Effector CD4-positive, alpha-beta T cell (primary cell): ENCODE measurements at regions not wholly inside any gene's neighbourhood (a gene's known extent, or its start where the extent isn't known, plus 50 kb on each side); places are given as distances from the start of the nearest gene placed in this dataset.

Experiments
- DNase-seq: peaks from one replicate; pipeline ENCODE4 v3.0.0-alpha.2; 2020

DNA sequence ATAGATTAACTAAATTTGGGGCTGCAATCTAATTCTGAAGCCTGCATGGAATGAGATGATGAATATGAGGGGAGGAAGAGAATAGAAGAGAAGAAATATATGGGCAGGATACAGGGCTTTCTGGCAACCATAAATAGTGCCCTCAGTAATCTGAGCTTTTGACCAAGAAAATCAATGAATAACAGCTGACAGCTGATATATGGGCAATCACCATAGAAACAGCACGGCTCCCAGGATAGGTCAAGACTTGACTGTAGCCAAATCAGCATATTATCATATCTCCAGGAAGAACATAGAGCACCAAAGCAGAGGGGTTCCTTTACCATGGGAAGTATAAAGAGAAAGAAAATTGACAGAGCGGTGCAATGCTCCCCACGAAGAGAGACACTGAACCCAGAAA lies 643.8 kb upstream of the TENM4 start:
- DNase-seq: no peak

DNA sequence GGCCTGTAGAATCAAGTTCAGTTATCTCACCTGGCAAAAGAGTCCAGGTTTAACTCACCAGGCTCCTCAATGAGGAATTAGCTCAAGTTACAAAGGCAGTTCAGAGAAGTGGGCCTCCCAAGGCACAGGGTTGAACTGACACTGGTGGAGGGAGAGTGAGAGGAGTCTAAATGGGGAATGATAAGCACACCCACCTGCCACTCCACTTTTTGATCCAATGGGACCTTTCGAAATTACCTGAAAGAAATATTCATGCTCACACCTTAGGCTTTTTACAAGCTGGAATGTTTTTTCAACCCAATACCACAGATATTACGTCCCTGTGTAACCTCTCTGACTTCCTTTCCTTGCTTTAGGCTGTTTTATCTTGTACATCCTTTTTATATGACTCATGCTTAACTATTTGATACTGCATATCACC lies 642.7 kb upstream of the TENM4 start:
- DNase-seq: no peak

GRCh38 chr11:80082406-80082805 lies 641.6 kb upstream of the TENM4 start:
- no peak for DNase-seq

DNA sequence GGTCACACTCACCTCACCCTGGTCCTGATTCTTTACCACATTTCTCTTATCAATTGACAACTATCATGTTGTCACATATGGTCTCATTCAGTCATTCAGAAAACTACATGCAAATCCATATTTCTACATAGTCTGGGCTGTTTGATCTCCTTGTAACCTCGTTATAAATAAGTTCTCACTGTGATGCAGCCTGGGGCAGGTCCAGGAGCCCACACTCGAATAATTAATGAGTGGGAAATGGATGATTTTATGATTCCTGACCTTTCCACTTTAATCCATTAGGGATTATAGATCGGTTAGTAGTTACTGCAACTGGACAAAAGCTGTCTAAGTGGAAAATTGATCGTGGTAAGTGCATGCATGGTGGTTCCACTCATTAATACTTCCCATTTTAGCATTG lies 636.3 kb upstream of the TENM4 start:
- DNase-seq: no peak

DNA sequence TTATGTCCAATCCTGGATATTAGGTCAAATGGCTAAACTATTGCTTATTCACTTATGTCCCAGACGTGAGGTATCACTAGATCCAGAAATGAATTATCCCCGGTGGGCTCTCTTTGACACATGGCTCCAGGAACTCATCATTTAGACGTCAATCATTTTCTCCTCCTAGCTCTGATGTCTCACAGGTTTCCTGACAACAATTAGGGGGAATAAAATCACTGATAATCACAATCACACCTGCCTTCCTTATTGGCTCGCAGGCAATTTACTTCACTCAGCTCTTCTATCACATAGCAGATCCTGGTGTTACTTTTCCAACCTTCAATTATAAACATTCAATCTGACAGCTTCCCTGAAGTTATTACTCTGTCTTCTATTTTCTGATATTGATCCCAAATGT lies 634.0 kb upstream of the TENM4 start:
- DNase-seq: no peak

DNA sequence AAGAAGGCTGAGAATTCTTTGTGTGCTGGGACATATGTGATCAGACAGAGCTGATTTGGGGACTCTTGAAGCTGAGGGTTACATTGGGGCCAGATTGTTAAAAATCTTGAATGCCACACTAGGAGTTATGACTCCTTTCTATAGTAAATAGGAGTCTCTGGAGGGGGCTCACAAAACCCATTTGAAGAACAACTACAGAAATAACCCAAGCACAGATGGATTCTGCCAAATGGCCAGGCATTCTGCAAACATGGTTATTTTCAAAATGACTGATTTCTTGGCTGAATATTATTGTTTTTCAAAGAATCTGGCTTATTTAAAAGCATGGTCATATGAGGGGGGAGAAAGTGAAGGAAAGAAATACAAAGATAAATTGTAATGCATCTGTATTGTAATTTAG lies 625.5 kb upstream of the TENM4 start:
- no peak for DNase-seq

DNA sequence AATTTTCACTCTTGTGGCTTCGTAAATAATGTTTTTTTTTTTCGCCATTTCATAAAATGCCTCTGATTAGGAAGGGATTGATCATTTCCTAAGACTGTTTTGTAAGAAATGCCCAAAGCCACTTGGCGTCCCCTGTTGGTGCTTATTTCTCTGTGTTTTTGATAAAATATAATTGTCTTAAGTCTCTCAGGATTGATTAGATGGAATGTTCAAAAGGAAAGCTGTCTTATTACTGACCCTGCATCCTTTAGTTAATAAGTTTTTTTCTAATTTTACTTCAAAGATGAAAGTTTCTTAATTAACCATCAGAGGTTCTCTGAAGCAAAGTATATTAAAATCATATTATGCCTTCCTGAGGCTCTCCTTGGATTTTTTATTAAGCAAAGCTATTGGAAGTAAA lies 624.3 kb upstream of the TENM4 start:
- DNase-seq: no peak

- no peak for DNase-seq
These were observed 620.2 kb upstream of the TENM4 start for GRCh38 chr11:80061056-80061455.

DNA sequence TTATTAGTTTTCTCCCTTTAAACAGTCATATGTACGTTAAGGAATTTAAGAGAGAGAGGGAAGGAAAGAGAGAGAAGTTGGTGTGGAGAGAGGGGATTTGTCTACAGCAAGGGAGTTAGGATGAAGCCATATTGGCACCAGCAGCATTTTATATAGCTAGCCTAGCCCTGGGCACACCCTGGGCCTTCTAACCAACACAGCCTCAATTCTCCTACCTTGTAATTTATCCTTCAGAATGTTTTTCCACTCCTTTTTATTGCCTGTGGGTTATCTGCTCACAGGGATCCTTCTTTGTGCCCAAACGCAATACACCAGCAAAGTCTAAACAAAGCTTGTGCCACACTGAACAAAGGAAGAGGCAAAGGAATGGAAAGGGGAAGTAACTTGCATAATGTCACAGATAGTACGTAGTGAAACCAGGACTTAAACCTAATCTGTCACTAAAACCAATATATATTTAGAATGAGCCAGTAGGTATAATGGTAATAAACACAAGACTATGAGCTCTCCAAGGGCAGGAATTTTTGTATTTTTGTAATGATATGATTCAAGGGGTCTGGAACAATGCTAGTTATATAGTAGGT lies 613.8 kb upstream of the TENM4 start:
- no peak for DNase-seq

DNA sequence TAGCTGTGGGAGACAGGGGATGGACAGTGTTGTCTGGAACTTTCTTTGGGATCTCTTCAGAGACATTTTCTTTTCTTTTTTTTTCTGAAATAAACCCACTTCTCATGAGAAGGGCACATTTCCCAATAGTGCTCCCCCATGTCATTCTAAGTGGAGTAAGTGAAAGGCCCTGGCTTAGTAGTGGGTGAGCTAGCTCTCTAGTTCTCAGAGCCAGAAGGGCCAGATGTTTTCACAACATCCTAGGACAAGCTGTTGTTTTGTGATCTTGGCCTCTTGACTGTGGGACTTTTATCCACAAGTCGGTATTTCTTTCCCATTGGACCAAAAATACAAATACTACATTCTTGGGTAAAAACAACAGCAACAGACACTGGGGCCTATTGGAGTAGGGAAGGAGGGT lies 607.7 kb upstream of the TENM4 start:
- DNase-seq: no peak

DNA sequence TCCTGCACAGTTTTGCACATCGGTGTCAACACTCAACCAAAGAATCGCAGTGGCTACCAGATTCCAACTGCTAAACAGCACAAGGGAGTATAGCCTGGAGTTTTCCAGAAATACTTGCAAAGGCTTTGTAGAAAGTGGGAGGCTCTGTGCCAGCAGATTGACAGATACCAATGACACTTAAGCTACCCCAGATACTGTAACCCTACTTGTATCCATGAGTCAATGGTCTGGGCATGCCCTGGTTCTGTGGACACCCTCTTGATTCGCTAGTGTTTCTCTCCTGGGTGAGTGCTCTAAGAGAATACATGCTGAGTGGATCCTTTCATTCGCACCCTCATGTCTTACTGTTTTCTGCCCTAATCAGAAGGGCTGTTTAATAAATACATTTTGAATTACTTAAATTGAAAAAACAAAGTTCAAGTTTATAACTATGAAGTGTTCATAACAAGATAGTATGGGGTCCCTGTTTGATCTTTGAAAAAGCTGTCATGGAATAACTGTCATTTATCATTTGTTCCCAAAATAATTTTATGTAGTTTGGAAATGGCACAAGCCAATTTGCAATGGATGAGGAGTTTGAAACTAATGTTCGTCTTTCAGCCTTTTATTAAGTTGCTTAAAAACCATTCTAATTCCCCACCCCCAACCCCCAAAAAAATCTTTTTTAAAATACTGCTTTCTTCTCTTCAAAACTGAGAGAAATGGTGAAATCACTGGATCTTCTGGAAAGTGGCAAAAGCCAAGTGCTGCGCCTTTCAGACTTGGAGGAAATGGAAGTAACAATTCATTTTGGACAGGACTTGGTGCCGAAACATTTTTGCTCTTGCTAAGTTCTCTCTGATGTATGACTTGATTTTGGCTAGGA lies 600.5 kb upstream of the TENM4 start:
- DNase-seq: no peak

GRCh38 chr11:80034801-80035200 lies 594.0 kb upstream of the TENM4 start:
- no peak for DNase-seq

DNA sequence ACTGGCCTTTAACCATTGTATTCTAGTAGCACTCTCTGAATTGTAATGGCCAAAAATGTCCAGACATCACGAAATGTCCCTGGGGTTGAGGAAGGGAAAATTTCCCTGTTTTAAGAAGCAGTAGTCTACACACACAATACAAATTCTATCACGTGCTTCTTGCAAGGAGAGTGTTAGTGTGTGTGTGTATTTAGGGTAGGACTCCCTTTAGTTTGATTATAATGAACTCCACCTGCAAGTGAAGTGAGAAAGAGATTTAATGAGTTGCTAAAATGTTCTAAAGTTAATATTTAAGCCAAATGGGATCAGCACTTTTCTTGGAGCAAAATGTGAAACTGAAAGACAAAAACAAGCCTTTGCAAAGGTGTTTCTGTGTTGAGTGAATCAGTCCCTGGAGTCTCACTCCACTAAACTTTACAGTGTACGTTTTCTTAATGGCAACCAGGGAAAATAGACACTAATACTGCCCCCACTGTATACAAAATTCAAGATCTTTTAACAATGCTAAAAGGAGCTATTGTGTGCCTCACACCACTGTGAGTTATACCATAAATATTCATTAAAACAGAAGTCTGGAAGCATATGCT lies 590.3 kb upstream of the TENM4 start:
- DNase-seq: no peak

- DNase-seq: no peak
These were observed 588.2 kb upstream of the TENM4 start for GRCh38 chr11:80028998-80029397.

- no peak for DNase-seq
These were observed 583.3 kb upstream of the TENM4 start for GRCh38 chr11:80024119-80024518.

DNA sequence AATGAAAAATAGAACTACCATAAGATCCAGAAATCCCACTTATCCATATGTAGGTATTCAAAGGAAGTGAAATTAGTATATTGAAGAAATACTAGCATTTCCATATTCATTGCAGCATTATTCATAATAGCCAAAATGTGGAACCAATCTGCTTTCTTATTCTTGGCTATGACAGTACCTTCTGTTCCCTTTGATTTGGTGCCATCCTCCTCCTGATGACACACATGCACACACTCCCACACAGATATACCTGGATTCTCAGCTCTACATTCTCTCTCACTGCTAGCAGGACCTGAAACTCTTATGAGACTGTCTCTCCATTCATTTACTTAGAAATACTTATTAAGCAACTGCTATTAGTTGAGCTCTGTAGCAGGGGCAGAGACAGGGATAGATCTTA lies 582.6 kb upstream of the TENM4 start:
- DNase-seq: no peak

DNA sequence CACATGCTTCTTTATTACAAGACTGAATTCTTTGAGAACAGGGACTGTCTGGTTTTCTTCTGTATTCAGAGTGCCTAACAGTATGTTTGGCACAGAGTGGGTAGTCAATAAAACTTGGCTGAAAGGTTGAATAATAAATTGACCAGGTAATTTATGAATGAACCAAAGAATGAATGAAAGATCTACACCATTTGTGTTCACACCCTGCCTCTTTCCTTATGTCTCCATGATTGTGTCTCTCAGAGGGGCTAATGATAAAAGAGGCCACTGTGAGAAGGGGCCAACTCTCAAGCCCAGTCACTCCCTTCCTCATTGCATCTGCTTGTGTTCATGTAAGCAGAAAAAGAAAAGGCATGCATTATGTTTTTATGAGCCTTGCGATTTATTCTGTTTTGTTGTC lies 569.7 kb upstream of the TENM4 start:
- no peak for DNase-seq

- DNase-seq: no peak
These were observed 568.3 kb upstream of the TENM4 start for GRCh38 chr11:80009081-80009480.

DNA sequence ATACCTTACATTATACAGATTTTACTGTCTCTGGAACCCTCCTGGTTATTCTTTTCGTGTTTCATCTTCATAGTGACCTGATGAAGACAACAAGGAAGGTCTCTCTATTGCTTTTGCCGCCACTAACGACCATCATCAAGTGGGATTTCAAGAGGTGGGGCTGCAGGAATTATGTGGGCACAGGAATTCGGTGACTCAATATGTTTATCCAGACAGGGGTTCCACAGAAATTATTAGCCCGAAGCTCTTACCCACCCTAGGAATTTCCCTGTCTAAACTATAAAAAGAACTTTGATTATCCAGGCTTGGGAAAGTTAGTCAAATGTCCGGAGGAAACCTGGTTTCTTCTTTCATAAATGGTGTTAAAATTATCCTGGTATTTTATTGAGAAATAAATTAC lies 566.8 kb upstream of the TENM4 start:
- DNase-seq: no peak

DNA sequence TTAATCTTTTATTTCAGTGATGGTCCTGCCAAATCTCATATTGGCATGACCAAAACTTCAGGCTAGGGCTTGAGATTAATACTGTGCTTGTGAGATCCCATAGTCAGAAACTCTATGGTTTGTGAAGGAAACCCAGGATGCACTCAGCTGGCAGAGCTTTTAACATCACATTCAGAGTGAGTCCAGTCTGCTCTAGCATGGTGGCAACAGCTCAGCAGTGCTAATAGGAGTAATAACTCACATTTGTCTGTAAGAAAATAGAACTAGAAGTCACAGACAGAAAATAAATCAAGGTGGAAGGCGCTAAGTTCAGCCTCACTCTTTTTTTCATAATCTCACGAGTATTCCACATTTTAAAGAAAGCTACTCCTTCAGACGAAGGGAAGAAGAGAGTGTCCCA lies 549.3 kb upstream of the TENM4 start:
- no peak for DNase-seq

GRCh38 chr11:79982185-79982584 lies 541.4 kb upstream of the TENM4 start:
- no peak for DNase-seq

DNA sequence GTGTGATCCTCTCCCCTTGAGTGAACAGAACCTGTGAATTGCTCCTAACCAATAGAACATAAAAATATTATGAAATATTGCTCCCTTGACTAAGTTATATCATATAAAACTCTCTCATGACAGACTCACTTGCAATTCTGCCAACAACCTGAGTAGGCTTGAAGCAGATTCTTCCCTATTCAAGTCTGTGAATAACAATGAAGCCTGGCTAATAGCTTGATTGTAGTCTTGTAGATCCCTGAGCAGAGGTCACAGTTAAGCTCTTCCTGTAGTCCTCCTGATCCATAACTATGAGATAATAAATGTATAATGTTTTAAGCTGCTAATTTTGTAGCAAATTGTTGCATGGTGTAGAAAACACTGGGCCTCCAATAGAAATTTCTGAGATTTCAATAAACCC lies 540.1 kb upstream of the TENM4 start:
- no peak for DNase-seq

DNA sequence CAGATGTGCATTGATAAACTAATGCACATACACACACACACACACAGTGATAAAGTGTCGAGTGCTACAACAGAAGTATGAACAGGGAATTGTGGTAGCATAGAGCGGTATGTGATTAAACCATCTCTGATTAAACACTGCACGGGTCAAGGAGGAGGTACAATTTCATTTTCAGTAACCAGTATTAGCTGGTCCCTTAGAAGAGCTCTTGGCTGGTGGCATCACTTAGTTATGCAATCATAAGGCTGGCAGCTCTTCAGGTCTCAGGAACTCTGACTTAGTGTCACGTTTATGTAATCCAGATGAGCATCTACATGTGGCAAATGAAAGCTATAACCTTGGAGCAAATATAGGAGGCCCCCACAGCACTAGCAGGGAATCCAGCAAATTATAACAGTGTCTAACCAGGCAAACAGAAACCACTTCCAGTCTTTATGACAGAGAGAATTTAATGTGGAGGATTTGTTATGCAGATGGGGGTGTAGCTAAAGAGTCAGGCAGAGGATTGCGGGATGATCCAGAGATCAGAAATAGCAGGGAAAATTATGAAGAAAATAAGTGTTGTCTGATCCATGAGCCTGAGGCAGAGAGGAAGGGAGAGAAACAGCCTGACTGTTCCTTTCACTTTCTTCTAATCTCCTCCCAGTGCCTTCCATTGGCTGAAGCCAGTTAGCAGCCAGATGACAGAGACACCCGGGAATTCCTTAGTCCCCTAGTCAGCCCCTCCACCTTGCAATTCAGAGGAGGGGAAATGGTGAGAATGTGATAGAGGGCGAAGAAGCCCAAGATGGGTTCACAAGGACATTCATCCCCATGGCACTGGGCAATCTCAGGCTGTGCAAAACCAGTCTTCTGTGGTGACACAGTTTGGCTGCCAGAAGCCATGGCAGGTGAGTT lies 533.1 kb upstream of the TENM4 start:
- DNase-seq: no peak
